GM06990 (cell line): ENCODE measurements at regions not wholly inside any gene's neighbourhood (a gene's known extent, or its start where the extent isn't known, plus 50 kb on each side); places are given as distances from the start of the nearest gene placed in this dataset.

Experiments
- DNase-seq: peaks from one replicate; pipeline ENCODE4 v3.0.0-alpha.2; 2011; ENCODE audit not compliant: insufficient read length; ENCODE audit errors: extremely low read depth
- H3K27me3 ChIP-seq: replicated peaks from 2 replicates; pipeline ENCODE4 v1.6.0; 2011; ENCODE audit warnings: low read length; ENCODE audit not compliant: control insufficient read depth, insufficient read depth
- H3K36me3 ChIP-seq: 2 replicates; pipeline ENCODE4 v1.5.1; 2011; ENCODE audit warnings: low read length; ENCODE audit not compliant: control insufficient read depth, insufficient read depth
- H3K4me3 ChIP-seq: replicated peaks from 2 replicates; pipeline ENCODE4 v1.5.1; 2011; ENCODE audit warnings: low read depth, mild to moderate bottlenecking, control low read depth, low read length
- TF ChIP-seq, protein P1 (sequence below): IDR thresholded peaks from 2 replicates; pipeline ENCODE4 v1.5.1; 2011; ENCODE audit warnings: low read length, control low read depth, mild to moderate bottlenecking, inconsistent platforms; ENCODE audit not compliant: insufficient read depth, poor library complexity, severe bottlenecking

GRCh38 chr3:82521657-82522056 lies 760.2 kb upstream of the GBE1 start:
- no peaks in the 10 kb centered on the region for H3K36me3 ChIP-seq
- TF ChIP-seq, protein P1, sequence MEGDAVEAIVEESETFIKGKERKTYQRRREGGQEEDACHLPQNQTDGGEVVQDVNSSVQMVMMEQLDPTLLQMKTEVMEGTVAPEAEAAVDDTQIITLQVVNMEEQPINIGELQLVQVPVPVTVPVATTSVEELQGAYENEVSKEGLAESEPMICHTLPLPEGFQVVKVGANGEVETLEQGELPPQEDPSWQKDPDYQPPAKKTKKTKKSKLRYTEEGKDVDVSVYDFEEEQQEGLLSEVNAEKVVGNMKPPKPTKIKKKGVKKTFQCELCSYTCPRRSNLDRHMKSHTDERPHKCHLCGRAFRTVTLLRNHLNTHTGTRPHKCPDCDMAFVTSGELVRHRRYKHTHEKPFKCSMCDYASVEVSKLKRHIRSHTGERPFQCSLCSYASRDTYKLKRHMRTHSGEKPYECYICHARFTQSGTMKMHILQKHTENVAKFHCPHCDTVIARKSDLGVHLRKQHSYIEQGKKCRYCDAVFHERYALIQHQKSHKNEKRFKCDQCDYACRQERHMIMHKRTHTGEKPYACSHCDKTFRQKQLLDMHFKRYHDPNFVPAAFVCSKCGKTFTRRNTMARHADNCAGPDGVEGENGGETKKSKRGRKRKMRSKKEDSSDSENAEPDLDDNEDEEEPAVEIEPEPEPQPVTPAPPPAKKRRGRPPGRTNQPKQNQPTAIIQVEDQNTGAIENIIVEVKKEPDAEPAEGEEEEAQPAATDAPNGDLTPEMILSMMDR: no peak
- DNase-seq: no peak

GRCh38 chr3:82520846-82521245 lies 759.4 kb upstream of the GBE1 start:
- TF ChIP-seq, protein P1: no peak
- Histone ChIP-seq H3K36me3 (no peaks in the 10 kb centered on the region), H3K4me3 (no peak overlapping the region), H3K27me3 (no peaks in the 10 kb centered on the region)
- DNase-seq: no peak

More at GRCh38 chr3:82521657-82522056, 760.2 kb upstream of the GBE1 start:
- Histone ChIP-seq H3K27me3 (no peaks in the 10 kb centered on the region), H3K4me3 (no peak overlapping the region)

DNA sequence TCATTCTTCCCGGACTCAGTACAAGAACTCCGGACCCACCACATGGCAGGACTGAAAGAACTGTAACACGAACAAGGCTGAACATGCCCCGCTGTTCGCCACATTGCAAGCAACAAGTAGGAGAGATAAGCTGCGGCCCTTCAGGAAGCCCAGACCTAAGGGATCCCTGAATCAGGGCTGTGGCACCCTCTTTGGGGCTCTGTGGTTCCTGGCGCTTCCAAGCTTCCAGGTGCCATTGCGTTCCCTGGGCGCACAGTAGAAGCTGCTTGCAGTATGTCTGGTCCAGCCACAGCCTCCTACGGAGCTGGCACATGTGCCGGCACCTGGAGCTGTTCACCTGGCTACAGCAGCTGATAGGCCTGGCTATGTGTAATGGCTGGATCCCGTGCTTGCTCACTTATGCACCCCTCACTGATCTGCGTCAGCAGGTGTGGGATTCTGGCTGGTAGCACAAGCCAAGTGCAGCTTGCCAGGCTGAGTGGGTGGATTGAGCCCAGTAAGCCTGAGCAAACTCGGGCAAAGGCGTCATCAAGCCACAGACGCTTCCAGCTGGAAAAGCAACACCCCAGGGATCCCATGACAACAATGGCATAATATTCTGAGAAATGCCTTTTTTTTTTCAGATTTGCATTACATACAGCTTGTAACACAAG lies 748.6 kb upstream of the GBE1 start:
- Histone ChIP-seq H3K36me3 (no peaks in the 10 kb centered on the region), H3K27me3 (no peaks in the 10 kb centered on the region), H3K4me3 (no peak overlapping the region)
- TF ChIP-seq, protein P1: no peak
- DNase-seq: no peak

GRCh38 chr3:82509106-82509842 lies 747.8 kb upstream of the GBE1 start:
- TF ChIP-seq, protein P1: no peak
- H3K27me3 ChIP-seq: no peaks in the 10 kb centered on the region
- no peak for DNase-seq
- no peaks in the 10 kb centered on the region for H3K36me3 ChIP-seq
- H3K4me3 ChIP-seq: no peak overlapping the region

DNA sequence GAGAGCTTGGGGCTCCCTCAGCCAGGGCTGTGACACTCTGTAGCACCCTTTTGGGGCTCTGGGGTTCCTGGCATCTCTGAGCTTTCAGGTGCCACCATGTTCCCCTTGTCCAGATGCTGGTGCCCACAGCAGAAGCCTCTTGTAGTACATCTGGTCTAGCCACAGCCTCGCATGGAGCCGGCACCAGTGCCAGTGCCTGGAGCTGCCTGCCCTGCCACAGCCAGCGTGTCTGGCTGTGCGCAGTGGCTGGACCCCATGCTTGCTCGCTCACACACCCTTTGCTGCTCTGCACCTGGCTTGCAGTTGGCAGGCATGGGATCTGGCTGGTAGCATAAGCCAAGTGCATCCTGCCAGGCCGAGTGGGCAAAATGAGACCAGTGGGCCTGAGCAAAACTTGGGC lies 744.8 kb upstream of the GBE1 start:
- no peak for DNase-seq
- H3K27me3 ChIP-seq: no peaks in the 10 kb centered on the region
- TF ChIP-seq, protein P1: no peak
- no peak overlapping the region for H3K4me3 ChIP-seq
- H3K36me3 ChIP-seq: no peaks in the 10 kb centered on the region
